A673 (cell line): ENCODE measurements at regions not wholly inside any gene's neighbourhood (a gene's known extent, or its start where the extent isn't known, plus 50 kb on each side); places are given as distances from the start of the nearest gene placed in this dataset.

ENCODE experiments used
- BruUV-seq: library from RNA; stranded (reverse); fragments of 400-500 nt; replicated peaks from 2 replicates; lab custom pipeline; 2021; lab: Mats Ljungman, UMichigan
- CTCF ChIA-PET: fragments of 300-600 bp; sonication (Branson Sonifier 250); formaldehyde crosslinking; loops from one replicate; lab custom pipeline; 2022; ENCODE audit warnings: antibody characterized with exemption; lab: Charles Lee
- POLR2A ChIA-PET: fragments of 300-600 bp; sonication (Branson Sonifier 250); formaldehyde crosslinking; loops from one replicate; lab custom pipeline; 2022; ENCODE audit warnings: antibody characterized with exemption; ENCODE audit not compliant: low non-redundant PET; lab: Charles Lee
- DNase-seq: peaks from one replicate; pipeline ENCODE4 v3.0.0-alpha.2; 2015; ENCODE audit warnings: low spot score
- H3K27ac ChIP-seq: fragments of 200-600 bp; sonication (generic); 2 replicates; pipeline ENCODE4 v1.5.1; 2016; ENCODE audit warnings: mixed run types, low read depth, mild to moderate bottlenecking, mixed read lengths, antibody characterized with exemption, low read length; ENCODE audit not compliant: poor library complexity, severe bottlenecking
- H3K27me3 ChIP-seq: fragments of 200-600 bp; sonication (generic); replicated peaks from 2 replicates; pipeline ENCODE4 v1.6.1; 2017; ENCODE audit warnings: mixed run types, low read depth, mild to moderate bottlenecking, mixed read lengths, antibody characterized with exemption, low read length; ENCODE audit not compliant: insufficient read depth, poor library complexity
- H3K36me3 ChIP-seq: fragments of 200-600 bp; sonication (generic); 2 replicates; pipeline ENCODE4 v1.6.1; 2016; ENCODE audit warnings: mixed run types, mild to moderate bottlenecking, mixed read lengths, antibody characterized with exemption, low read length; ENCODE audit not compliant: insufficient read depth, poor library complexity, severe bottlenecking
- H3K4me1 ChIP-seq: fragments of 200-600 bp; sonication (generic); 2 replicates; pipeline ENCODE4 v1.6.1; 2017; ENCODE audit warnings: mixed run types, mild to moderate bottlenecking, mixed read lengths, antibody characterized with exemption, low read length; ENCODE audit not compliant: insufficient read depth, poor library complexity, severe bottlenecking
- H3K4me3 ChIP-seq: fragments of 200-600 bp; sonication (generic); 2 replicates; pipeline ENCODE4 v1.5.1; 2016; ENCODE audit warnings: low read depth, mixed run types, mild to moderate bottlenecking, mixed read lengths, low read length; ENCODE audit not compliant: poor library complexity, severe bottlenecking
- H3K9me3 ChIP-seq: fragments of 200-600 bp; sonication (generic); 2 replicates; pipeline ENCODE4 v1.6.1; 2016; ENCODE audit warnings: mixed run types, low read depth, mild to moderate bottlenecking, mixed read lengths, antibody characterized with exemption, low read length; ENCODE audit not compliant: poor library complexity, severe bottlenecking
- CTCF ChIP-seq: fragments of 300-800, 200-600 bp; sonication (generic); conservative IDR thresholded peaks from 2 replicates; pipeline ENCODE4 v1.5.1; 2017; ENCODE audit warnings: low read depth, mild to moderate bottlenecking, antibody characterized with exemption, low read length, moderate library complexity, mixed read lengths
- EZH2 ChIP-seq: fragments of 200-600 bp; sonication (generic); IDR thresholded peaks from 2 replicates; pipeline ENCODE4 v1.6.1; 2017; ENCODE audit warnings: borderline replicate concordance, low read depth, mild to moderate bottlenecking, mixed read lengths, antibody characterized with exemption, low read length; ENCODE audit not compliant: poor library complexity, severe bottlenecking
- intact Hi-C: fragments of 100-400 bp; cut with micrococcal nuclease; formaldehyde crosslinking; loops from one replicate; pipeline ENCODE4 v1.10.0; 2022; ENCODE audit not compliant: unreplicated experiment

GRCh38 chr4:157908031-157908430 lies 264.8 kb downstream of the GASK1B start:
- TF ChIP-seq EZH2 (no peak), CTCF (no peak)
- H3K4me1 ChIP-seq, result no peaks in the 10 kb centered on the region
- H3K4me3 ChIP-seq, result no peak overlapping the region
- H3K27ac ChIP-seq, result no peak overlapping the region
- H3K9me3 ChIP-seq, result no peaks in the 10 kb centered on the region
- intact Hi-C loops, result no loop called here
- ChIA-PET CTCF (no interaction called here), POLR2A (no interaction called here)
- DNase-seq, result no peak
- H3K27me3 ChIP-seq, result no peaks in the 10 kb centered on the region
- no TSS peak for BruUV-seq
- no peaks in the 10 kb centered on the region for H3K36me3 ChIP-seq

- intact Hi-C loops, result no loop called here
- TF ChIP-seq CTCF (no peak), EZH2 (no peak)
- H3K36me3 ChIP-seq, result no peaks in the 10 kb centered on the region
- ChIA-PET CTCF (no interaction called here), POLR2A (no interaction called here)
- no TSS peak for BruUV-seq
- H3K27ac ChIP-seq, result no peak overlapping the region
- no peaks in the 10 kb centered on the region for H3K4me1 ChIP-seq
- H3K27me3 ChIP-seq, result no peaks in the 10 kb centered on the region
- H3K4me3 ChIP-seq, result no peak overlapping the region
- H3K9me3 ChIP-seq, result no peaks in the 10 kb centered on the region
- no peak for DNase-seq
Measured at GRCh38 chr4:157907226-157907946, 265.4 kb downstream of the GASK1B start.

GRCh38 chr4:157898836-157899605 lies 273.8 kb downstream of the GASK1B start:
- H3K9me3 ChIP-seq, result no peaks in the 10 kb centered on the region
- no peaks in the 10 kb centered on the region for H3K27me3 ChIP-seq
- ChIA-PET POLR2A (no interaction called here), CTCF (interaction anchor here (0.7 kb wide), 1 partner anchor 76 kb away, joined by 5 read pairs; no protein-coding TSS in a partner anchor)
- no peak overlapping the region for H3K27ac ChIP-seq
- no peak for TF ChIP-seq CTCF
- no peak for TF ChIP-seq EZH2
- intact Hi-C loops, result no loop called here
- BruUV-seq, result no TSS peak
- DNase-seq, result no peak
- no peaks in the 10 kb centered on the region for H3K4me1 ChIP-seq
- H3K36me3 ChIP-seq, result no peaks in the 10 kb centered on the region
- no peak overlapping the region for H3K4me3 ChIP-seq
